T1000 (cell line): ENCODE measurements at regions not wholly inside any gene's neighbourhood (a gene's known extent, or its start where the extent isn't known, plus 50 kb on each side); places are given as distances from the start of the nearest gene placed in this dataset.

Experiments
- DNase-seq: peaks from one replicate; lab custom pipeline; 2025; ENCODE audit warnings: mixed read lengths; lab: John Stamatoyannopoulos, UW

DNA sequence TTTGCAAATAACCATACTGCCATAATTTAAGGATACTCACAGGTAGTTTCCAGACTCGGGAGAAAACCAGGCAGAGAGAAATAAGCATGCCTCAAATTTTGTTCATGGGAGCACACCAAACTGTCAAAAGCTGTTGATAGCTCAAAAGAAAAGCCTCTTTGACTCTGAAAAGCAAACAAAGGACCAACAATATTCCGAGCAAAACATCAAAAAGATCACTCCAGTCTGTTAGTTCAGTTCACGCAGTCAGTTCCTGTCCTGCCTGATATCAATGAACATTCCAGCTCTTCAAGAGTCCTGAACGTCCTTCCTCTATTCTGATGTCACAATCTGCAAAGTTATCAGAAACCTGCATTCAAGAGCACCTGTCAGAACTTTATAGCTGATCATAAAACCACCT, 78.7 kb downstream of the RRM2 start:
- no peak for DNase-seq

DNA sequence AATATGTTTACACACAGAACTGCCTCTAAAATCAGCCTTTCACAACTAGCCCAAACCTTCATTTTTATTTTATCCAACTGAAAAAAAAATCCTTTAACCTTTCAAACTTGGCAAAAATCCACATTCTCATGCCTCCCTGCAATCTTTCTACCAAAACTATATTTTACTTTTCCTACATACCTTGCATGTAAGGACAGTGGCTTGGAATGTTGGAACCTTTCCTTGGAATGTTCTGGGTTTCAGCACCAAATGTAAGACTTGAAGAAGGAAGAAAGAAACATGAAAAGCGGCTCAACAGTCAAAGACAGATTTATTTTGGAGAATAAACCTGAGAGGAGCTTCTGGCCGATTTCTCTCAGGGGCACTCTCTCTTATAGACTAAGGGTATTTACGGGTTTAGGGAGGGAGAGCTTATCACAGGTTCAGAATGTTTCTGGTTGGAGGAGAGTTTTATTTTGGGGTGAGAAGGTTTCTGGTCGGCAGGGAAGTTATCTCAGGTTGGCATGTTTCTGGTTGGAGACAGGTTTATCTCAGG, 79.7 kb downstream of the RRM2 start:
- DNase-seq, result no peak

DNA sequence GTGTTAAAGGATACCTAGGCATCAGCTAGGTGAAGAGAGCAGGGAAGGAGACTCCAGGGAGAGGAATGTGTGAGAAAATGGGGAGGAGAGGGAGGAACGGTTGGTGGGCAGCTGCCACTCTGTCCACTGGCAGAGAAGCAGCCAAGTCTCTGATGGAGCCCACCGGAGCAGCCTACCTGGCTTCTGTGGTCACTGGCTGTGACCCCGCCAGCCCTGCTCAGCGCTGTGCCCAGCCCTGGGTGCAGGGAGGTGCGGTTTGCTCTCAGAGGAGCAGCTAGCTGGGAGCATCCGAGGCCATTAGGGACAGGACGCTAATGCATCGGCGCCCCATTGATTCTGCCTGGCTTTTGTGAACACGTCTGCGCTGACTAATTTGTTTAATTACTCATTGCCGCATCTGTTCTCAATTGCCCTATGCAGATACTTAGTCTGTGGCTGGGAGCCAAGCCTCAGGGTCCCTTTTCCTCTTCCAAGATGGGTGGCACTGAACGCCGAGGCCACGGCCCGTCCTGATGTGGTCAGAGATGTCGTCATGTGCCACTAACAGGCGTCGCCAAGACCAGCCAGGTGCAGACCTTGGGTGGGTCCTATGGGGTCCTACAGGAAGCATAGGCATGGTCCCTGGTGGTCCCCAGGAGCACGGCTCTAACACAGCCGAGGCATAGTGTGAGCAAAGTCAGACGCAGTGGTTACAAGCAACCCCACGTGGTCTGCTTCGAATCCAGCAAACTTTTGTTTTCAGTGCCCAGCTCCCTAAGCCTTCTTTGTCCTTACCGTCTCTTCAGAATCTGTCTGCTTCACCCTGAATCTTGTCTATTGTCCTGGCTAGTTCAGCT, 82.0 kb downstream of the RRM2 start:
- no peak for DNase-seq

DNA sequence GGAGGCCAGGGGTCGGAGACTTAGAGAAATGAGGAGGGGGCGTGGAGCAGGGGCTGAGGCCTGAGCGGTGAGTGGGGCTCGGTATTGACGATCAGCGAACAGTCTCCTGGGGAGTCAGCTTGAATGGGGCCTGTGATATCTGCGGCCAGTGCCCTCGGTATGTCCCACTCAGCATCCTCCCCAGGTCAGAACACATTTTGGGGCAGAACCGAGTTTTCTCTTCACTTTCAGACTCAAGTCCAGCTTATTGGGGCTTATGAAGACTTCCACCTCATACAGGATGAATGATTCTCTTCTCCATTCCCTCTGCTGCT, 82.6 kb downstream of the RRM2 start:
- no peak for DNase-seq

DNA sequence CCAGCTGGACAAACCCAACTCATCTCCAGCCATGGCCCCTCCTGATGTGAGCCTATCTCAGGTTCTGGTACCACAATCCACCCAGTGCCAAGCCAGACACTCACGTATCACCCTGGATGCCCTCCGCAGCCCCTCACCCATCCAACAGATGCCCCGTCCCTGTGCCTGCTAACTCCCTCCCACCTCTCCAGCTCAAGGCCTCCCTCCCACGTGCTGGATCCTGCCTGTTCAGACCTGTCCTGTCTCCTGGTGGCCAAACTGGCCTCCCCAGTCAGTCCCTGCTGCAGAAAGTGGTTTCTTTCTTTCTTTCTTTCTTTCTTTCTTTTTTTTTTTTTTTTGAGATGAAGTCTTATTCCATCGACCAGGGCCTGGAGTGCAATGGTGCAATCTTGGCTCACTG, 86.2 kb downstream of the RRM2 start:
- DNase-seq, result no peak

DNA sequence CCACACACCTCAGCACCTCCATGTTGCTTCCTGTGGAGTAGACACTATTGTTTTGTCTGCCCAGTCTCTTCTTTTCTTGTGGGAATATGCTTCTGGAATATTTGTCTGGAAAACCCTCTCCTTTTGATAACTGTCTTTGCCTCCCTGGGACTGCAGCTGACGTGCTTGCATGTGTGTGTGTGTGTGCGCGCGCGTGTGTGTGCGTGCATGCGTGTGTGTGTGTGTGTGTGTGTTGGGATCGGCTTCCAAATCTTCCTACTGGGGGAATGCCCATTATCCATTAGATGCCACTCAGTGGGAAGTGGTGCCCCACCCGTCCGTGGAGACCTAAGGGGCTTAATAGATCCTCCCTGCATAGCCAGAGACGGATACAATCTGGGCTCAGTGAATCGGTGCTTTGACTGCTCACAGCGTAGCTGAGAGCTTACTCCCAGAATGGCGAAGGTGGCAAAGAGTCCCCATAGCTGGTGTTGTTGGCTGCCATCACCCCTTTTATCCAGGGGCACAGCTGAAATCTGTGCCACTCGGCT, 86.9 kb downstream of the RRM2 start:
- no peak for DNase-seq

DNA sequence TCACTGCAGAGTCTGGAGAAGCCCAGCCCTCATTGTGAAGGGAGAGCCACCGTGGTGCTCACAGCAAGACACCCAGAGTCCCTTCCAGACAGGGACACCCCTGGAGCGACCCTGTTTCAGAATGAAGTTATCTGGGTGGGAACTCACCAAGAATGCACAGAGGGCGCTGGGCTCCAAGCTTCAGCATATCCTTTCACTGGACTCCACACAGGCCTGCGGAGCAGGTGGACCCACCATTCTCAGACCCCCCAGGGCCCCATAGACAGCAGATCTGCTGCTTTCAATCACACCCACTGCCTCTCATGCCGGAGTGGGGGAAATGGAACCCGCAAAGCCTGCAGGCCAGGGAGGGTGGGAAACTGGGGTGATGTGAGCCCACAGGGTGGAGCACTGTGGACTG, 87.8 kb downstream of the RRM2 start:
- no peak for DNase-seq

DNA sequence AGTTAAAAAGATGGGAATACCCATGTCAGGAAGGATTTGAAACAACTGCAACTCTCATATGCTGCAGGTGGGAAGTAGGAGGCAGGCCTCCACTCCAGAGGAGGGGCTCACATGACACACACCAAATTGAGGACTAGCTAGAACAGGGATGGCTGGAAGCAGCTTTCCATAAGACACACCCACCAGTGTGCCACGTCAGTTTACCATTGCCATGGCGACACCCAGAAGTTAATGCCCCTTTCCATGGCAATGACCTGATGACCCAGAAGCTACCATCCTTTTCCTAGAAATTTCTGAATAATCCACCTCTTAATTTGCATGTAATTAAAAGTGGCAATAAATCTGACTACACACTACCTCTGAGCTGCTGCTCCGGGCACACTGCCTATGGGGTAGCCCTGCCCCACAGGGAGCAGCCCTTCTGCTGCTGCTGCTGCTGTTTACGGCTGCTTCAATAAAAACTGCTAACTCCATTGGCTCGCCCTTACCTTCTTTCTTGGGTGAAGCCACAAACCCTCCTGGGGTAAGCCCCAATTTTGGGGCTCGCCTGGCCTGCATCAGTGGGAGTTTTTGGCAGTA, 89.4 kb downstream of the RRM2 start:
- no peak for DNase-seq

DNA sequence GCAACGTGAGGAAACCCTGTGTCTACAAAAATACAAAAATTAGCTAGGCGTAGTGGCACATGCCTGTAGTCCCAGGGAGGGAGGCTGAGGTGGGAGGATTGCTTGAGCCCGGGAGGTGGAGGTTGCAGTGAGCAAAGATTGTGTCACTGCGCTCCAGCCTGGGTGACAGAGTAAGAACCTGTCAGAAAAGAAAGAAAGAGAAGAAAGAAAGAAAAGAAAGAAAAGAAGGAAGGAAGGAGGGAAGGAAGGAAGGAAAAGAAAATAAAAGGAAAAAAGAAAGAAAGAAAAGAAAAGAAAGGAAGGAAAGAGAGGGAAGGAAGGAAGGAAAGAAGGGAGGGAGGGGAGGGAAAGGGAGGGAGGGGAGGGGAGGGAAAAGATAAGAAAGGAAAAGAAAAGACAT, 89.9 kb upstream of the HPCAL1 start:
- no peak for DNase-seq

DNA sequence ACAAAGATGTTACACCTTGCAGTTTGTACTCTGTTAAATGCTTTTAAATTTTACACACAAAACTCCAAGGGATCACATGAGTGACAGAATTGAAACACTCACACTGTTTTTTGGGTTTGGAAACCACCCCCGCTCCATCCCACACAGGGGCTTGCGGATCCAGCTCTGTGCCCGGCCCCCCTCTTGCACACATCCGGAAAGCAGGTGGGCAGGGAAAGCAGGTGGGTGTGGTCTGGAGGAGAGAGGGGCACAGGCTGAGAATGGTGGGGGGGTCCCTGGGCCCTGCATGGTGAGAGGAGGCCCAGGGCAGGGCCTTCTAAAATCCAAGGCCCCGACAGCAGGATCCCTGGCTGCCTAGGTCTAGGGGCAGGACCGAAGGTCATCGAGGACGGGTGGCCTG, 88.5 kb upstream of the HPCAL1 start:
- DNase-seq, result no peak

DNA sequence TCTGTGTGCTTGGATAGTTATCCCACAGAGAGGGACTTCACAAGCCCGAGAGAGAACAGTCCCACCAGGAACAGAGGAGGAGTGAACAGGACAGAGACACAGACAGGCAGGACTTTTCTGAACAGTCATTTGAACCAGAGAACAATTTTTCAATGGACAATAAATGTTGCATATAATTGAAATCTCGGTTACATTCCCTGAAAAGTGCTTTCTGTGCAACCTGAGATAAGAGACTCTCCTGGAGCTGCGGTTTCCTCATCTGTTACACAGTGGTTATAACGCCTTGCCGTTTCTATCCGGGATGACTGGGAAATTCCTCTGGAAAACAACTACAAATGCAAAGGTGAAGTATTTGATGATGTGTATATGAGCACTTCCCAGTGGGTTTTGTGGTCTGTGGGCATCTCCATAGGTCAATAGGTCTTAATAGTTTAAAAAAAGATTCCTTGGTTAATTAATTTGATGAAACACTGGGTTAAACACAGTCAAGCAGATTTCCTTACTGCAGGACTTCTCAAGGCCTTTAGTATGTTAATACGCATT, 87.2 kb upstream of the HPCAL1 start:
- no peak for DNase-seq

DNA sequence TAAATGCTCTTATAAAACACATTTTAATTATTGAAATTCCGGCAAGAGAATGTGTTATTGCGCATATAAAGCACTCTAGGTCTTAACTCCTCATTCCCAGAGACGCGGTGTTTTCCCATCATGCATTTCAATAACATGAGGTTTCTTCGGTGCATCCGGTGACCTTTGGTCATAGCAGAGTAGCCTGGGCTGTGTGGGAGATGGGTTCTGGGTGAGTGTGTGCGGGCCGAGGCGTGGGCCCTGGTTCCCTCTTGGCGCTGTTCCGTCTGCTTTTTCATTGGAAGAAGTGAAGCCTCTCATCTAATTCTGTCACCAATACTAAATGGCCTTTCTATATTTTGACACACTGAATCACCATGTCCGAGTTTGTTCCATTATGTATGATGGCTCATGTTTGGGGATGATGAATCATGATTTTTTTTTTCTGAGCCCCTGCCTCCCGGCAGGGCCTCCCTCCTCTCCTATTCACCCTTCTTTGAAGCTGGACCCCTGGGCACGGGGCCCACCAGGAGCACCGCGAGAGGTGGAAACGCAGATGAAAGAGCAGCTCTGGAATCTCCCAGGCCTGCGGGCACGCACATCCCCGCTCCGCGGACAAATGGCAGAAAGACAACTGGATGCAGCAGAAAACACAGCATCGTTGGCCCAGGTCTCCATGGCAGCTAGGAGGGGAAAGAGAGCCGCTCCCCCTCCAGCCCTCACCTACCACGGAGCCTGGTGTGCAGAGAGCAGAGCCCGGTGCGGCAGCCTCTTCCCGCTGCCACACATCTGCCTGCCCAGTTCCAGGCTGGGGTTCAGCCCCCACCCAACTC, 85.8 kb upstream of the HPCAL1 start:
- DNase-seq, result no peak

DNA sequence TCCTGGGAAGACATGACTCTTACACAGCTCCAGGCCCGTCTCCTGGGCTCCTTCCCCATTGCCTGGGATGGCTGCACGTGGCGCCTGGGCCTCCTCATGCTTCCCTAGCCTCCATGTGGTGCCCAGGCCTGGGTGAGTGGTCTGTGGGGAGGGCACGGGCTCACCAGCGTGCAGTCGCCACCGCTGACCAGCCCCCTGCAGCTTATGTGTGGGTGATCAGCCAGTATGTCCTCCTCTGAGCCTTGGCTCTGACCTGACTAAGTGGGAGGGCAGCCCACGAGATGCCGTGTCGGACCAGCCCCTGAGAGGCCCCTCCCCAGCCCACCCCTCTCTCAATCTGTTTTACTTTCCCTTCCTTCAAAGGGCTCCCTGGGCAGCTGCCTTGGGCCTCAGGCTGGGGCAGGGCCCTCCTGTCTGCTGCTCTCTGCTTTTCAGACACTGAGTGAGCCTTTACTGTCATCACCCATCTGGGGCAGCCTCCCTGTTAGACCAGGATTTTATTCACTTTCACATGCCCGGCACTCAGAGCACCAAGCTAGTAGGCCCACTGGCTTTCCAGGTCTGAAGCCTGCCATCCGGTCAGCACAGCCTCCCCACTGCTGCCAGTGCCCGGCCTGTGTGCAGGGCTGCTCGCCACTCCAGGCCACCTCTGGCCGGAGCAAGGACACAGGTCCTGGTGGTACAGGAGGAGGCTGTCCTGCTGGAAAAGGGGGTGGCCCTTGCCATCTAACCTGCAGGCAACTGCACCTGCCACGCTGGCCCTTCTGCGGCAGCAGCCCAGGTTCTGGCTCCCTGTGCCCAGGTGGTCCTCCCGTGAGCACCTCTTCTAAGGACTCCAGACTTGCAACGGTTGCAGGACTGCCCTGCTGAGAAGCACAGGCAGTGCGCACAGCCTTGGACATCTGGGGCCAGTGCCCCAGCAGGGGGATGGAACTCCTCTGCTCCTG, 84.9 kb upstream of the HPCAL1 start:
- no peak for DNase-seq

DNA sequence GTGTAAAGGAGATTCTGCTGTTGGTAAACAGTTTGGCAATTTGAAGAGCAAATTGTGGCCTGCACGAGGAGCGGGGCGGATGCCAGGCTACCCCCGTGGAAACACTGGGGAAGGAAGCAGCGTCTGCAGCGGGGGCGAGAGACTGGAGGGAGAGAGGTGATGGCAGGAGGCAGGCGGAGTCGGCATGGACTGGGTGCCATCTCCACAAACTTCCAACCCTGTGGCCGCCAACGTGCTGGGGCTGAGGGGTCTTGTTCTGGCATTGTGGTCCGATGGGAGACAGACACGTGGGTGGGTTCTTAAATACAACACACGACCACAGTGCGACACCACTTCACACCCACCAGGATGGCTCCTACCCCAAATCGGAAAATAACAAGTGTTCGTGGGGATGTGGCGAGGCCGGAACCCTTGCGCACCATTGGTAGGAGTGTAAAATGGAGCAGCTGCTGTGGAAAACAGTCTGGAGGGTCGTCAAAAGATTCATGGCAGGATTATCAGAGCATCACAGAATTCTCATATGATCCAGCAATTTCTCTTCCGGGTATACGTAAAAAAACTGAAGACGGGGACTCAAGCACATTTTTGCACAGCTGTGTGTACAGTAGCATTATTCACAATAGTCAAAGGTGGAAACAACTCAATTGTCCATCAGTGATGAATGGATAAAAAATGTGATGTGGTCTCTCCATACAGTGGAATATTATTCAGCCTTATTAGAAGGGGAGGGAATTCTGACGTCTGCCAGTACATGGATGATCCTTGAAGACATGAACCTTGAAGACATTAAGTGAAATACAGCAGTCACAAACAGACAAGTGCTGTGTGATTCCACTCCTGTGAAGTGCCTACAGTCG, 82.4 kb upstream of the HPCAL1 start:
- no peak for DNase-seq

DNA sequence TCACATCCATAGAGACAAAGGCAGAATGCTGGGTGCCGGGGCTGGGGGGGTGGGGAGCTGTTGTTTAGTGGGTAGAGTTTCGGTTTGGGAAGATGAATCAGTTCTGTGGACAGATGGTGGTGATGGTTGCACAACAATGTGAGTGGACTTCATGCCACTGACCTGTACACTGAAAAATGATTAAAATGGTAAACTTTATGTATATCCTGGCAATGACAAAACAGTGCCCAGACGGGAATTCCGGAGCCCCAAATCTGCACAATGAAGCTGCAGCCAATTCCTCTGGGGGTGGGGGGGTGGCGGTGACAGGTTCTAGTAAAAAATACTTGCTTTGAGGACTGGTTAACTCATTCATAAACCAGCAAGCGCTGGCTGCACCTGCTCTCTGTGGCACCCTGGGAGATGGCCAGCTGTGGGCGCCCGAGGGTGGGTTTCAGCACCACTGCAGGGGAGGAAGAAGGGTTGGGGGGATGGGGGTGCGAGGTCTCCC, 81.8 kb upstream of the HPCAL1 start:
- peak; percentile 17 for DNase-seq

DNA sequence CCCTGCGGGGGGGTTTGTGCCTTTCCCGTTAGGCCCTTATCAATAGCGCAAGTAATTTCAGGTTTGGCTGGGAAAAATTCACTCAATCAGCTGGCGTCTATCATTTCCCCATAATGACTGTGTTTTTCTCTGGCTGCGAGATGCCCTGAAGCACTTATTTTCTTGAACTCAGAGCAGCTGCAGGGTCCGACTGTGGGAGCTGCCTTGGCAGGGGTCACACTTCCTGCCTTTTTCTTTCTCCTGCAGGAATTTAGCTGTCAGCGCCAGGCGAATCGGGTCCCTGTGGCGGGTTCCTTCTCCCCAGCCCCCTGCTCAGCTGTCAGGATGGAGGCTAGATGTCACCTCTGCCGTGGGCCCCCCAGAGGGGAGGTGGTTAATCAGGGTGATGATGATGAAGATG, 81.3 kb upstream of the HPCAL1 start:
- DNase-seq, result no peak

DNA sequence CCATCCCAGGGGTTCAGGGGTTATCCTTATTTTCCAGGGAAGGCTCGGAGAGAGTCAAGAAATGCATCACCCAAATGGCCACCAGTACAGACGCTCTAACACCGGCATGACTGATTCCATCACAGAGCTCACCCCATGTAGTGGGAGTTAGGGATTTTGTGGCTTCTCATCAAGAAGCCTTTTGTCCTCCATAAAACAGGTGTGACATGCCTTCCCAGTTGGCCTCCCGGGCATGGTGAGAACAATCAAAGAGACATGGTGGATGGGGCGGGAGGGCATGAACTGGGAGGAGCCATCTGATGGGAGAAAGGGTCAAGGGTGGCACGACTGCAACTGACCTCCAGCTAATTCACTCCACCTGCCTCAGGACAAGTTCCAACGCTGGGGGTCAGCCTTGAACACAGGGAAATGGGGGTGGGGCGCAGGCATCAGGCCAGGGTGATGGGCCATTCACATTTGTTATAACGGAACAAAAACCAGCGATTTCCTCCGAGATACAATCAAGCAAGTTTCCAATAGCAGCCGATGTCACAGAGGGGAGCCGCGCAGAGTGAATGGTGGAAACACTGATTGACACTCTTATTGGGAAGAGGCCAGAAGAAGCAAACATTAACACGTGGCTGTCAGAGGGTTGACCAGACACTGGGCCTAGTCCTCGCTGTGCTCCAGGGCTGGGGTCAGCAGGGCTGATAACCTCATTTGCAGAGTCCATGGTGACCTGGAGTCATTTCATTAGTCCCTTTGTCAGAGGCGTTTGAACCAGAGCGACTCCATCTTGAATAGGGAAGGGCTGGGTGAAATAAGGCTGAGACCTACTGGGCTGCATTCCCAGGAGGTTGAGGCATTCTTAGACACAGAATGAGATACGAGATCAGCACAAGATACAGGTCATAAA, 80.5 kb upstream of the HPCAL1 start:
- no peak for DNase-seq

DNA sequence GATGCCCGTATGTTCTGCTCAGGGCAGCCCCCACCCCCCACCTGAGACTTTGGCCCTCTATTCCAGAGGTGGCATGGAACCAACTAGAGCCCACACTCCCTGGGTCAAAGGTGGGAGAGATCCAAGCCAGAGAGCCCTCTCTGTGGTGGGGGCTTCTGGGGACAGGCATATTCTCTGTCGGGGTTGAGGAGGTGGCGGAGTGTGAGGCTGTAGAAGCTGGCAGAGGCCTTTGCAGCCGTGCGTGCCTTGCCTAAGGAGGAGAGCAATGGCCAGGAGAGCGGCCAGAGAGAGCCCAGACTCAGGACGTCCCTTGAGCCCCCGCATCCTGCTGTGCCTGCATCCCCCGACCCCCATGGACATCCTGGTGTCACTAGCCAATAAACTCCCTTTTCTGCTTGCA, 79.2 kb upstream of the HPCAL1 start:
- no peak for DNase-seq
